IMR-90 (cell line): ENCODE measurements at regions not wholly inside any gene's neighbourhood (a gene's known extent, or its start where the extent isn't known, plus 50 kb on each side); places are given as distances from the start of the nearest gene placed in this dataset.

Source experiments
- ATAC-seq: fragments of 200-7000 bp; cut with Tn5 transposase; 2 replicates; pipeline ENCODE4 v1.9.1; 2020; ENCODE audit warnings: low read depth, mild to moderate bottlenecking, moderate library complexity
- BruUV-seq: library from RNA; stranded (reverse); fragments of 400-500 nt; replicated peaks from 2 replicates; lab custom pipeline; 2021; lab: Mats Ljungman, UMichigan
- CTCF ChIA-PET: fragments of 300-600 bp; formaldehyde crosslinking; extraction: SDS; loops from one replicate; lab custom pipeline; 2021; ENCODE audit warnings: antibody characterized with exemption; lab: Yijun Ruan, JAX
- POLR2A ChIA-PET: fragments of 300-600 bp; sonication (Branson Sonifier 250); formaldehyde crosslinking; loops from one replicate; lab custom pipeline; 2022; ENCODE audit warnings: antibody characterized with exemption; ENCODE audit not compliant: unreplicated experiment; lab: Charles Lee
- DNase-seq: peaks from one replicate; pipeline ENCODE4 v3.0.0; 2013
- H2AFZ ChIP-seq: replicated peaks from 2 replicates; pipeline ENCODE3; 2013; ENCODE audit warnings: low read length, mild to moderate bottlenecking; ENCODE audit not compliant: poor library complexity
- H2AK5ac ChIP-seq: 2 replicates; pipeline ENCODE4 v1.6.1; 2013; ENCODE audit warnings: low read depth, low read length, inconsistent platforms
- H2AK9ac ChIP-seq: replicated peaks from 2 replicates; pipeline ENCODE3; 2013; ENCODE audit warnings: mild to moderate bottlenecking, low read depth, low read length, moderate library complexity; ENCODE audit not compliant: poor library complexity
- H2BK120ac ChIP-seq: 2 replicates; pipeline ENCODE4 v1.6.1; 2013; ENCODE audit warnings: low read depth, low read length, inconsistent platforms
- H2BK15ac ChIP-seq: 3 replicates; pipeline ENCODE4 v1.6.1; 2013; ENCODE audit warnings: low read depth, low read length, inconsistent platforms
- H2BK20ac ChIP-seq: 2 replicates; pipeline ENCODE4 v1.6.1; 2013; ENCODE audit warnings: low read depth, mild to moderate bottlenecking, inconsistent platforms, low read length, moderate library complexity
- H2BK5ac ChIP-seq: 2 replicates; pipeline ENCODE4 v1.6.1; 2013; ENCODE audit warnings: mild to moderate bottlenecking, low read depth, low read length, inconsistent platforms; ENCODE audit not compliant: poor library complexity, severe bottlenecking
- H3K14ac ChIP-seq: replicated peaks from 2 replicates; pipeline ENCODE4 v1.6.1; 2013; ENCODE audit warnings: low read depth, low read length, inconsistent platforms
- H3K18ac ChIP-seq: 2 replicates; pipeline ENCODE4 v1.6.1; 2013; ENCODE audit warnings: low read depth, low read length, control low read depth
- H3K23ac ChIP-seq: 2 replicates; pipeline ENCODE4 v1.6.1; 2013; ENCODE audit warnings: low read depth, low read length, inconsistent platforms
- H3K27ac ChIP-seq: 2 replicates; pipeline ENCODE4 v1.5.1; 2013; ENCODE audit warnings: mild to moderate bottlenecking, control low read depth, low read length; ENCODE audit not compliant: insufficient read depth
- H3K27me3 ChIP-seq: 2 replicates; pipeline ENCODE4 v1.6.1; 2013; ENCODE audit warnings: low read length; ENCODE audit not compliant: control insufficient read depth, insufficient read depth
- H3K36me3 ChIP-seq: 2 replicates; pipeline ENCODE4 v1.6.1; 2013; ENCODE audit warnings: low read length, mixed read lengths; ENCODE audit not compliant: control insufficient read depth, insufficient read depth
- H3K4ac ChIP-seq: 2 replicates; pipeline ENCODE4 v1.6.1; 2013; ENCODE audit warnings: low read depth, low read length, inconsistent platforms
- H3K4me1 ChIP-seq: 2 replicates; pipeline ENCODE4 v1.6.1; 2013; ENCODE audit warnings: low read length, mixed read lengths; ENCODE audit not compliant: control insufficient read depth, insufficient read depth
- H3K4me2 ChIP-seq: 2 replicates; pipeline ENCODE4 v1.6.1; 2013; ENCODE audit warnings: low read depth, mild to moderate bottlenecking, control low read depth, low read length, moderate library complexity
- H3K4me3 ChIP-seq: 2 replicates; pipeline ENCODE4 v1.5.1; 2013; ENCODE audit warnings: low read depth, mild to moderate bottlenecking, control low read depth, low read length, moderate library complexity; ENCODE audit not compliant: insufficient read depth
- H3K56ac ChIP-seq: 2 replicates; pipeline ENCODE4 v1.6.1; 2013; ENCODE audit warnings: low read length, inconsistent platforms; ENCODE audit not compliant: insufficient read depth; ENCODE audit errors: extremely low read depth
- H3K79me1 ChIP-seq, 2 experiments: 2 replicates each; pipeline ENCODE4 v1.6.1; 2013; ENCODE audit warnings: low read length in 2 of 2, inconsistent platforms in 1 of 2, low read depth in 1 of 2
- H3K9ac ChIP-seq: 2 replicates; pipeline ENCODE4 v1.6.1; 2013; ENCODE audit warnings: low read depth, low read length, control low read depth
- H3K9me1 ChIP-seq: 2 replicates; pipeline ENCODE4 v1.6.1; 2013; ENCODE audit warnings: low read length, inconsistent platforms; ENCODE audit not compliant: insufficient read depth
- H3K9me3 ChIP-seq: 2 replicates; pipeline ENCODE4 v1.6.1; 2013; ENCODE audit warnings: low read length; ENCODE audit not compliant: control insufficient read depth, insufficient read depth
- H4K20me1 ChIP-seq: 2 replicates; pipeline ENCODE4 v1.6.1; 2013; ENCODE audit warnings: low read length, inconsistent platforms; ENCODE audit not compliant: insufficient read depth
- H4K5ac ChIP-seq: 2 replicates; pipeline ENCODE4 v1.6.1; 2013; ENCODE audit warnings: mild to moderate bottlenecking, low read depth, low read length, control low read depth
- H4K8ac ChIP-seq, 2 experiments: 2 replicates each; pipeline ENCODE4 v1.6.1; 2013; ENCODE audit warnings: low read depth in 2 of 2, low read length in 2 of 2, control low read depth in 1 of 2, inconsistent platforms in 1 of 2
- H4K91ac ChIP-seq: 2 replicates; pipeline ENCODE4 v1.6.1; 2013; ENCODE audit warnings: low read depth, low read length, inconsistent platforms; ENCODE audit not compliant: insufficient read depth
- BHLHE40 ChIP-seq: fragments of 150-350 bp; IDR thresholded peaks from 2 replicates; pipeline ENCODE4 v1.6.1; 2016; ENCODE audit warnings: mild to moderate bottlenecking, low read depth, low read length
- CEBPB ChIP-seq: IDR thresholded peaks from 2 replicates; pipeline ENCODE4 v1.6.1; 2012; ENCODE audit warnings: low read depth, low read length, improper control_type of control experiment
- CHD1 ChIP-seq: IDR thresholded peaks from 2 replicates; pipeline ENCODE4 v1.6.1; 2012; ENCODE audit warnings: low read depth, low read length, improper control_type of control experiment
- CTCF ChIP-seq: conservative IDR thresholded peaks from 2 replicates; pipeline ENCODE4 v1.5.1; 2012; ENCODE audit warnings: mild to moderate bottlenecking, low read depth, low read length, improper control_type of control experiment
- FOS ChIP-seq: fragments of 150-350 bp; IDR thresholded peaks from 2 replicates; pipeline ENCODE4 v1.6.1; 2016; ENCODE audit warnings: low read depth, low read length
- MAFK ChIP-seq: IDR thresholded peaks from 2 replicates; pipeline ENCODE4 v1.6.1; 2012; ENCODE audit warnings: low read depth, low read length, improper control_type of control experiment
- MAZ ChIP-seq: IDR thresholded peaks from 2 replicates; pipeline ENCODE4 v1.6.1; 2012; ENCODE audit warnings: low read depth, mild to moderate bottlenecking, low read length, improper control_type of control experiment, moderate library complexity, borderline replicate concordance
- MXI1 ChIP-seq: IDR thresholded peaks from 2 replicates; pipeline ENCODE4 v1.6.1; 2012; ENCODE audit warnings: low read depth, mild to moderate bottlenecking, low read length, moderate library complexity, borderline replicate concordance
- NFE2L2 ChIP-seq: fragments of 150-350 bp; IDR thresholded peaks from 2 replicates; pipeline ENCODE4 v1.6.1; 2016; ENCODE audit warnings: low read depth, mild to moderate bottlenecking, low read length
- POLR2A ChIP-seq: IDR thresholded peaks from 2 replicates; pipeline ENCODE4 v1.6.1; 2012; ENCODE audit warnings: mild to moderate bottlenecking, low read depth, low read length
- RAD21 ChIP-seq: IDR thresholded peaks from 2 replicates; pipeline ENCODE4 v1.6.1; 2012; ENCODE audit warnings: low read length, improper control_type of control experiment
- RCOR1 ChIP-seq: IDR thresholded peaks from 2 replicates; pipeline ENCODE4 v1.6.1; 2012; ENCODE audit warnings: mild to moderate bottlenecking, low read length, improper control_type of control experiment; ENCODE audit not compliant: insufficient replicate concordance
- RFX5 ChIP-seq: IDR thresholded peaks from 2 replicates; pipeline ENCODE4 v1.8.0; 2012; ENCODE audit warnings: low read depth, mild to moderate bottlenecking, low read length, moderate library complexity
- SMC3 ChIP-seq: fragments of 150-350 bp; IDR thresholded peaks from 2 replicates; pipeline ENCODE4 v1.6.1; 2016; ENCODE audit warnings: low read depth, mild to moderate bottlenecking, antibody characterized with exemption, low read length, moderate library complexity
- USF2 ChIP-seq: fragments of 150-350 bp; IDR thresholded peaks from 2 replicates; pipeline ENCODE4 v1.6.1; 2017; ENCODE audit warnings: mild to moderate bottlenecking, antibody characterized with exemption, low read length, low read depth
- WGBS, 2 experiments: methylation state at CpG; one replicate each; pipeline versions ENCODE4 v1.1.5 to v1.1.7; 2013; ENCODE audit warnings: missing lambda C conversion rate in 2 of 2; ENCODE audit not compliant: insufficient read length in 1 of 2; ENCODE audit errors: extremely low coverage in 2 of 2; 5-methylcytosine and 5-hydroxymethylcytosine counted together
- dilution Hi-C: fragments of 300-500 bp; cut with HindIII; formaldehyde crosslinking; loops from one replicate; pipeline ENCODE4 v1.14.3; 2018; ENCODE audit warnings: low sequenced_read_pairs; ENCODE audit not compliant: unreplicated experiment
- in situ Hi-C: fragments of 300-500 bp; cut with MboI; formaldehyde crosslinking; loops from 3 replicates; pipeline ENCODE4 v1.14.3; 2019; ENCODE audit warnings: low sequenced_read_pairs, inconsistent platforms, mixed read lengths
- intact Hi-C: fragments of 100-400 bp; cut with micrococcal nuclease; formaldehyde crosslinking; loops from 2 replicates; pipeline ENCODE4 v1.10.0; 2022
- TF ChIP-seq, protein P1 (sequence below): fragments of 150-350 bp; IDR thresholded peaks from 2 replicates; pipeline ENCODE4 v1.6.1; 2016; ENCODE audit warnings: low read depth, mild to moderate bottlenecking, low read length, moderate library complexity, borderline replicate concordance

DNA sequence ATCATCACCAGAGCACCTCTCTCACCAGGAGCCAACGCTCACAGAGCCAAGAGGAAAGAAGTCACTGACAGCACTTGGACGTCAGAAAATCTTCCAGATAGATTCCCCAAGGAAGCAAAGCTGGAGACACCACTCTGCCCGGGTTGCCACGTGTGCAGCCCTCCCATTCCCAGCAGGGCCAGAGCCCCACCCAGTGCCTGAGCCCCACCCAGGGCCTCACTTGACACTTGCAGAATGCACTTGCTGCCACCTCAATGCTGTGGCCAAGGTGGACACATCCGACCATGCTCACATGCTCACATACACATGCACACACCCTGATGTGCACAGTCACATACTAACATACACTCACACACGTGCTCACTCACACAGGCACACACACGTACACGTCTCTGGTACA, 240.7 kb downstream of the RBFOX3 start:
- Histone ChIP-seq H2BK120ac (no peak overlapping the region), H3K9me3 (no peaks in the 10 kb centered on the region), H2AK9ac (no peak overlapping the region), H2BK5ac (no peak overlapping the region), H4K20me1 (no peaks in the 10 kb centered on the region), H3K79me1 (no peaks in the 10 kb centered on the region), H3K27ac (no peak overlapping the region), H2AK5ac (no peak overlapping the region), H3K4me3 (no peak overlapping the region), H2BK20ac (no peak overlapping the region), H3K56ac (no peak overlapping the region), H3K27me3 (peaks cover 12% of the 10 kb centered on the region), H3K18ac (no peak overlapping the region), H3K9ac (no peak overlapping the region), H4K8ac (no peak overlapping the region), H3K23ac (no peak overlapping the region), H4K5ac (no peak overlapping the region), H2BK15ac (no peak overlapping the region), H3K36me3 (no peaks in the 10 kb centered on the region), H3K9me1 (no peaks in the 10 kb centered on the region), H2AFZ (no peak overlapping the region), H3K14ac (no peak overlapping the region), H3K4me2 (no peak overlapping the region), H3K4me1 (no peaks in the 10 kb centered on the region), H3K4ac (no peak overlapping the region), H4K91ac (no peak overlapping the region)
- intact Hi-C loops (no loop called here), dilution Hi-C loops (no loop called here), in situ Hi-C loops (no loop called here)
- ChIA-PET POLR2A (no interaction called here), CTCF (no interaction called here)
- ATAC-seq = no peak
- WGBS, 2 experiments = 63% methylated on average over 5 of the region's 8 CpGs; no CpG with 5 or more reads in 1 of the 2 experiments
- no peak for TF ChIP-seq CEBPB
- no peak for TF ChIP-seq FOS
- TF ChIP-seq SMC3 = no peak
- TF ChIP-seq POLR2A = no peak
- TF ChIP-seq RAD21 = no peak
- TF ChIP-seq CTCF = no peak
- no peak for TF ChIP-seq RCOR1
- TF ChIP-seq MXI1 = no peak
- no peak for TF ChIP-seq RFX5
- no peak for TF ChIP-seq BHLHE40
- TF ChIP-seq USF2 = no peak
- no peak for TF ChIP-seq CHD1
- TF ChIP-seq NFE2L2 = no peak
- TF ChIP-seq MAZ = no peak
- TF ChIP-seq, protein P1, sequence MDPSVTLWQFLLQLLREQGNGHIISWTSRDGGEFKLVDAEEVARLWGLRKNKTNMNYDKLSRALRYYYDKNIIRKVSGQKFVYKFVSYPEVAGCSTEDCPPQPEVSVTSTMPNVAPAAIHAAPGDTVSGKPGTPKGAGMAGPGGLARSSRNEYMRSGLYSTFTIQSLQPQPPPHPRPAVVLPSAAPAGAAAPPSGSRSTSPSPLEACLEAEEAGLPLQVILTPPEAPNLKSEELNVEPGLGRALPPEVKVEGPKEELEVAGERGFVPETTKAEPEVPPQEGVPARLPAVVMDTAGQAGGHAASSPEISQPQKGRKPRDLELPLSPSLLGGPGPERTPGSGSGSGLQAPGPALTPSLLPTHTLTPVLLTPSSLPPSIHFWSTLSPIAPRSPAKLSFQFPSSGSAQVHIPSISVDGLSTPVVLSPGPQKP = no peak
- no peak for TF ChIP-seq MAFK
- no peak for DNase-seq
- no TSS peak for BruUV-seq
